ENCODE measurements at regions not wholly inside any gene's neighbourhood (a gene's known extent, or its start where the extent isn't known, plus 50 kb on each side); places are given as distances from the start of the nearest gene placed in this dataset.

- Histone ChIP-seq H3K9me3 (ENCODE audit: control insufficient read depth in 1 of 2, low read length in 2 of 2) (no peaks in the 10 kb centered on the region), H3K27me3 (ENCODE audit: insufficient read depth, low read length) (no peaks in the 10 kb centered on the region), H3K4me3 (ENCODE audit: low read length in 2 of 2) (no peak overlapping the region), H3K36me3 (ENCODE audit: insufficient read depth, low read length) (no peaks in the 10 kb centered on the region), H3K27ac (ENCODE audit: low read depth, low read length) (no peak overlapping the region), H3K4me1 (ENCODE audit: insufficient read depth, low read length) (no peaks in the 10 kb centered on the region)
- no peak overlapping the region for H3K4me3 Mint-ChIP-seq
- no peak for DNase-seq
- intact Hi-C loops (cut with micrococcal nuclease), result no loop called here
- no peaks in the 10 kb centered on the region for H3K27me3 Mint-ChIP-seq
- ChIA-PET POLR2A (ENCODE audit: partially characterized antibody) (no interaction called here), CTCF (ENCODE audit: partially characterized antibody) (no interaction called here)
- H3K9me3 Mint-ChIP-seq, result peaks cover 0 to 12% (median 3%) of the 10 kb centered on the region in 8 donors
- no peak overlapping the region for H3K27ac Mint-ChIP-seq
- no peaks in the 10 kb centered on the region for H3K4me1 Mint-ChIP-seq
- H3K36me3 Mint-ChIP-seq, result no peaks in the 10 kb centered on the region
These were observed 390.7 kb upstream of the NETO1 start for GRCh38 chr18:73258375-73259087.

- Histone ChIP-seq H3K36me3 (ENCODE audit: insufficient read depth, low read length) (no peaks in the 10 kb centered on the region), H3K27ac (ENCODE audit: low read depth, low read length) (no peak overlapping the region), H3K9me3 (ENCODE audit: control insufficient read depth in 1 of 2, low read length in 2 of 2) (no peaks in the 10 kb centered on the region), H3K27me3 (ENCODE audit: insufficient read depth, low read length) (no peaks in the 10 kb centered on the region), H3K4me1 (ENCODE audit: insufficient read depth, low read length) (no peaks in the 10 kb centered on the region), H3K4me3 (ENCODE audit: low read length in 2 of 2) (no peak overlapping the region)
- POLR2A ChIA-PET (ENCODE audit: partially characterized antibody), result no interaction called here
- Mint-ChIP-seq H3K9me3 (peaks cover 0 to 6% (median 3%) of the 10 kb centered on the region in 8 donors), H3K27ac (no peak overlapping the region), H3K4me3 (no peak overlapping the region), H3K36me3 (no peaks in the 10 kb centered on the region), H3K27me3 (no peaks in the 10 kb centered on the region), H3K4me1 (no peaks in the 10 kb centered on the region)
- intact Hi-C loops (cut with micrococcal nuclease), result no loop called here
- CTCF ChIA-PET (ENCODE audit: partially characterized antibody), result no interaction called here
- no peak for DNase-seq
These were observed 386.8 kb upstream of the NETO1 start for GRCh38 chr18:73254564-73254963.

- no peaks in the 10 kb centered on the region for H3K9me3 ChIP-seq (ENCODE audit: control insufficient read depth in 1 of 2, low read length in 2 of 2)
- ChIA-PET POLR2A (ENCODE audit: partially characterized antibody) (no interaction called here), CTCF (ENCODE audit: partially characterized antibody) (no interaction called here)
- H3K9me3 Mint-ChIP-seq, result peaks cover 0 to 18% (median 4%) of the 10 kb centered on the region in 8 donors
- no peaks in the 10 kb centered on the region for H3K36me3 ChIP-seq (ENCODE audit: insufficient read depth, low read length)
- no peaks in the 10 kb centered on the region for H3K27me3 ChIP-seq (ENCODE audit: insufficient read depth, low read length)
- intact Hi-C loops (cut with micrococcal nuclease), result no loop called here
- peaks cover 0 to 1% of the 10 kb centered on the region in 2 donors for H3K36me3 Mint-ChIP-seq
- no peak overlapping the region for H3K27ac ChIP-seq (ENCODE audit: low read depth, low read length)
- H3K4me3 Mint-ChIP-seq, result no peak overlapping the region
- H3K4me1 ChIP-seq (ENCODE audit: insufficient read depth, low read length), result no peaks in the 10 kb centered on the region
- no peak overlapping the region for H3K27ac Mint-ChIP-seq
- H3K4me1 Mint-ChIP-seq, result no peaks in the 10 kb centered on the region
- H3K4me3 ChIP-seq (ENCODE audit: low read length in 2 of 2), result no peak overlapping the region
- H3K27me3 Mint-ChIP-seq, result no peaks in the 10 kb centered on the region
- no peak for DNase-seq
These were observed 381.2 kb upstream of the NETO1 start for GRCh38 chr18:73249030-73249429.

GRCh38 chr18:73246763-73247162 is 379.0 kb upstream of the NETO1 start:
- intact Hi-C loops (cut with micrococcal nuclease), result no loop called here
- no peaks in the 10 kb centered on the region for H3K27me3 Mint-ChIP-seq
- no peak overlapping the region for H3K27ac Mint-ChIP-seq
- Histone ChIP-seq H3K27me3 (ENCODE audit: insufficient read depth, low read length) (no peaks in the 10 kb centered on the region), H3K27ac (ENCODE audit: low read depth, low read length) (no peak overlapping the region), H3K4me1 (ENCODE audit: insufficient read depth, low read length) (no peaks in the 10 kb centered on the region), H3K9me3 (ENCODE audit: control insufficient read depth in 1 of 2, low read length in 2 of 2) (no peaks in the 10 kb centered on the region), H3K4me3 (ENCODE audit: low read length in 2 of 2) (no peak overlapping the region), H3K36me3 (ENCODE audit: insufficient read depth, low read length) (no peaks in the 10 kb centered on the region)
- no peaks in the 10 kb centered on the region for H3K4me1 Mint-ChIP-seq
- H3K9me3 Mint-ChIP-seq, result peaks cover 0 to 21% (median 6%) of the 10 kb centered on the region in 8 donors
- CTCF ChIA-PET (ENCODE audit: partially characterized antibody), result no interaction called here
- POLR2A ChIA-PET (ENCODE audit: partially characterized antibody), result no interaction called here
- H3K4me3 Mint-ChIP-seq, result no peak overlapping the region
- no peak for DNase-seq
- peaks cover 0 to 1% of the 10 kb centered on the region in 2 donors for H3K36me3 Mint-ChIP-seq

GRCh38 chr18:73245345-73245744 is 377.6 kb upstream of the NETO1 start:
- Mint-ChIP-seq H3K4me1 (no peaks in the 10 kb centered on the region), H3K27me3 (no peaks in the 10 kb centered on the region), H3K4me3 (no peak overlapping the region), H3K27ac (no peak overlapping the region), H3K36me3 (peaks cover 0 to 1% of the 10 kb centered on the region in 2 donors), H3K9me3 (peaks cover 0 to 22% (median 8%) of the 10 kb centered on the region in 8 donors)
- Histone ChIP-seq H3K36me3 (ENCODE audit: insufficient read depth, low read length) (no peaks in the 10 kb centered on the region), H3K27ac (ENCODE audit: low read depth, low read length) (no peak overlapping the region), H3K9me3 (ENCODE audit: control insufficient read depth in 1 of 2, low read length in 2 of 2) (no peaks in the 10 kb centered on the region), H3K4me3 (ENCODE audit: low read length in 2 of 2) (no peak overlapping the region), H3K27me3 (ENCODE audit: insufficient read depth, low read length) (no peaks in the 10 kb centered on the region), H3K4me1 (ENCODE audit: insufficient read depth, low read length) (no peaks in the 10 kb centered on the region)
- ChIA-PET POLR2A (ENCODE audit: partially characterized antibody) (no interaction called here), CTCF (ENCODE audit: partially characterized antibody) (no interaction called here)
- no peak for DNase-seq
- intact Hi-C loops (cut with micrococcal nuclease), result no loop called here

- no peak for DNase-seq
- H3K36me3 Mint-ChIP-seq, result peaks cover 0 to 1% of the 10 kb centered on the region in 2 donors
- H3K9me3 Mint-ChIP-seq, result peaks cover 0 to 21% (median 8%) of the 10 kb centered on the region in 8 donors
- ChIA-PET POLR2A (ENCODE audit: partially characterized antibody) (no interaction called here), CTCF (ENCODE audit: partially characterized antibody) (no interaction called here)
- no peak overlapping the region for H3K27ac Mint-ChIP-seq
- H3K4me3 ChIP-seq (ENCODE audit: low read length in 2 of 2), result no peak overlapping the region
- no peaks in the 10 kb centered on the region for H3K27me3 ChIP-seq (ENCODE audit: insufficient read depth, low read length)
- no peaks in the 10 kb centered on the region for H3K4me1 ChIP-seq (ENCODE audit: insufficient read depth, low read length)
- H3K27ac ChIP-seq (ENCODE audit: low read depth, low read length), result no peak overlapping the region
- no peak overlapping the region for H3K4me3 Mint-ChIP-seq
- intact Hi-C loops (cut with micrococcal nuclease), result no loop called here
- no peaks in the 10 kb centered on the region for H3K4me1 Mint-ChIP-seq
- no peaks in the 10 kb centered on the region for H3K27me3 Mint-ChIP-seq
- no peaks in the 10 kb centered on the region for H3K9me3 ChIP-seq (ENCODE audit: control insufficient read depth in 1 of 2, low read length in 2 of 2)
- H3K36me3 ChIP-seq (ENCODE audit: insufficient read depth, low read length), result no peaks in the 10 kb centered on the region
These were observed 376.6 kb upstream of the NETO1 start for GRCh38 chr18:73244401-73244800.

GRCh38 chr18:73240899-73241298 is 373.1 kb upstream of the NETO1 start:
- ChIA-PET CTCF (ENCODE audit: partially characterized antibody) (no interaction called here), POLR2A (ENCODE audit: partially characterized antibody) (no interaction called here)
- Histone ChIP-seq H3K4me1 (ENCODE audit: insufficient read depth, low read length) (no peaks in the 10 kb centered on the region), H3K36me3 (ENCODE audit: insufficient read depth, low read length) (no peaks in the 10 kb centered on the region), H3K4me3 (ENCODE audit: low read length in 2 of 2) (no peak overlapping the region), H3K27me3 (ENCODE audit: insufficient read depth, low read length) (no peaks in the 10 kb centered on the region), H3K27ac (ENCODE audit: low read depth, low read length) (no peak overlapping the region), H3K9me3 (ENCODE audit: control insufficient read depth in 1 of 2, low read length in 2 of 2) (no peaks in the 10 kb centered on the region)
- Mint-ChIP-seq H3K27ac (no peak overlapping the region), H3K4me3 (no peak overlapping the region), H3K4me1 (no peaks in the 10 kb centered on the region), H3K27me3 (no peaks in the 10 kb centered on the region), H3K36me3 (no peaks in the 10 kb centered on the region), H3K9me3 (peaks cover 0 to 24% (median 6%) of the 10 kb centered on the region in 8 donors)
- DNase-seq, result no peak
- intact Hi-C loops (cut with micrococcal nuclease), result no loop called here

GRCh38 chr18:73235921-73236320 is 368.1 kb upstream of the NETO1 start:
- CTCF ChIA-PET (ENCODE audit: partially characterized antibody), result no interaction called here

More at GRCh38 chr18:73235921-73236320, 368.1 kb upstream of the NETO1 start:
- no peaks in the 10 kb centered on the region for H3K27me3 Mint-ChIP-seq
- Histone ChIP-seq H3K36me3 (ENCODE audit: insufficient read depth, low read length) (no peaks in the 10 kb centered on the region), H3K9me3 (ENCODE audit: control insufficient read depth in 1 of 2, low read length in 2 of 2) (no peaks in the 10 kb centered on the region), H3K27ac (ENCODE audit: low read depth, low read length) (no peak overlapping the region), H3K4me1 (ENCODE audit: insufficient read depth, low read length) (no peaks in the 10 kb centered on the region), H3K4me3 (ENCODE audit: low read length in 2 of 2) (no peak overlapping the region), H3K27me3 (ENCODE audit: insufficient read depth, low read length) (no peaks in the 10 kb centered on the region)
- intact Hi-C loops (cut with micrococcal nuclease), result no loop called here
- H3K27ac Mint-ChIP-seq, result peak overlapping the region in 1 of 7 donors; percentile 11
- H3K4me3 Mint-ChIP-seq, result no peak overlapping the region
- peaks cover 0 to 20% (median 6%) of the 10 kb centered on the region in 8 donors for H3K9me3 Mint-ChIP-seq
- DNase-seq, result no peak
- POLR2A ChIA-PET (ENCODE audit: partially characterized antibody), result no interaction called here
- H3K4me1 Mint-ChIP-seq, result no peaks in the 10 kb centered on the region
- no peaks in the 10 kb centered on the region for H3K36me3 Mint-ChIP-seq

All from CD4-positive, alpha-beta memory T cell (primary cell).